ENCODE measurements at regions not wholly inside any gene's neighbourhood (a gene's known extent, or its start where the extent isn't known, plus 50 kb on each side); places are given as distances from the start of the nearest gene placed in this dataset.

GRCh38 chr7:106770191-106770590 is 94.9 kb upstream of the PIK3CG start:
- TF ChIP-seq POLR2AphosphoS5 (IDR thresholded peaks at IDR 0.05; ENCODE audit: borderline replicate concordance, low read depth, low read length) (no peak), EZH2 (IDR thresholded peaks at IDR 0.05) (no peak)
